Liver (tissue), 3 donors: ENCODE measurements at regions not wholly inside any gene's neighbourhood (a gene's known extent, or its start where the extent isn't known, plus 50 kb on each side); places are given as distances from the start of the nearest gene placed in this dataset.

Experiments
- RAD21 ChIP-seq, 2 donors: IDR thresholded peaks; 2 replicates each; pipeline ENCODE4 v1.6.1; 2016; ENCODE audit warnings: antibody characterized with exemption in 2 of 2, mild to moderate bottlenecking in 2 of 2
- TAF1 ChIP-seq: conservative IDR thresholded peaks from 2 replicates; pipeline ENCODE4 v1.6.1; 2016; ENCODE audit warnings: antibody characterized with exemption, mild to moderate bottlenecking
- YY1 ChIP-seq: IDR thresholded peaks from 2 replicates; pipeline ENCODE4 v1.6.1; 2016; ENCODE audit warnings: antibody characterized with exemption, mild to moderate bottlenecking
- TF ChIP-seq, protein P1 (sequence below): fragments of 150-350 bp; IDR thresholded peaks from 2 replicates; pipeline ENCODE4 v1.5.1; 2017; ENCODE audit warnings: improper control_type of control experiment, low read depth, low read length; ENCODE audit not compliant: missing input control
- TF ChIP-seq, protein P2 (sequence below): IDR thresholded peaks from 2 replicates; pipeline ENCODE4 v1.6.1; 2016; ENCODE audit warnings: antibody characterized with exemption
- TF ChIP-seq, protein P3 (sequence below): IDR thresholded peaks from 2 replicates; pipeline ENCODE4 v1.6.1; 2016; ENCODE audit warnings: antibody characterized with exemption, mild to moderate bottlenecking
- donor health status: healthy.
- donor health status: healthy.

GRCh38 chr1:164337394-164337793 lies 221.6 kb upstream of the PBX1 start:
- TF ChIP-seq, protein P1, sequence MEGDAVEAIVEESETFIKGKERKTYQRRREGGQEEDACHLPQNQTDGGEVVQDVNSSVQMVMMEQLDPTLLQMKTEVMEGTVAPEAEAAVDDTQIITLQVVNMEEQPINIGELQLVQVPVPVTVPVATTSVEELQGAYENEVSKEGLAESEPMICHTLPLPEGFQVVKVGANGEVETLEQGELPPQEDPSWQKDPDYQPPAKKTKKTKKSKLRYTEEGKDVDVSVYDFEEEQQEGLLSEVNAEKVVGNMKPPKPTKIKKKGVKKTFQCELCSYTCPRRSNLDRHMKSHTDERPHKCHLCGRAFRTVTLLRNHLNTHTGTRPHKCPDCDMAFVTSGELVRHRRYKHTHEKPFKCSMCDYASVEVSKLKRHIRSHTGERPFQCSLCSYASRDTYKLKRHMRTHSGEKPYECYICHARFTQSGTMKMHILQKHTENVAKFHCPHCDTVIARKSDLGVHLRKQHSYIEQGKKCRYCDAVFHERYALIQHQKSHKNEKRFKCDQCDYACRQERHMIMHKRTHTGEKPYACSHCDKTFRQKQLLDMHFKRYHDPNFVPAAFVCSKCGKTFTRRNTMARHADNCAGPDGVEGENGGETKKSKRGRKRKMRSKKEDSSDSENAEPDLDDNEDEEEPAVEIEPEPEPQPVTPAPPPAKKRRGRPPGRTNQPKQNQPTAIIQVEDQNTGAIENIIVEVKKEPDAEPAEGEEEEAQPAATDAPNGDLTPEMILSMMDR = no peak
- TF ChIP-seq, protein P2, sequence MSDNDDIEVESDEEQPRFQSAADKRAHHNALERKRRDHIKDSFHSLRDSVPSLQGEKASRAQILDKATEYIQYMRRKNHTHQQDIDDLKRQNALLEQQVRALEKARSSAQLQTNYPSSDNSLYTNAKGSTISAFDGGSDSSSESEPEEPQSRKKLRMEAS = no peak
- no peak for TF ChIP-seq TAF1
- TF ChIP-seq, protein P3, sequence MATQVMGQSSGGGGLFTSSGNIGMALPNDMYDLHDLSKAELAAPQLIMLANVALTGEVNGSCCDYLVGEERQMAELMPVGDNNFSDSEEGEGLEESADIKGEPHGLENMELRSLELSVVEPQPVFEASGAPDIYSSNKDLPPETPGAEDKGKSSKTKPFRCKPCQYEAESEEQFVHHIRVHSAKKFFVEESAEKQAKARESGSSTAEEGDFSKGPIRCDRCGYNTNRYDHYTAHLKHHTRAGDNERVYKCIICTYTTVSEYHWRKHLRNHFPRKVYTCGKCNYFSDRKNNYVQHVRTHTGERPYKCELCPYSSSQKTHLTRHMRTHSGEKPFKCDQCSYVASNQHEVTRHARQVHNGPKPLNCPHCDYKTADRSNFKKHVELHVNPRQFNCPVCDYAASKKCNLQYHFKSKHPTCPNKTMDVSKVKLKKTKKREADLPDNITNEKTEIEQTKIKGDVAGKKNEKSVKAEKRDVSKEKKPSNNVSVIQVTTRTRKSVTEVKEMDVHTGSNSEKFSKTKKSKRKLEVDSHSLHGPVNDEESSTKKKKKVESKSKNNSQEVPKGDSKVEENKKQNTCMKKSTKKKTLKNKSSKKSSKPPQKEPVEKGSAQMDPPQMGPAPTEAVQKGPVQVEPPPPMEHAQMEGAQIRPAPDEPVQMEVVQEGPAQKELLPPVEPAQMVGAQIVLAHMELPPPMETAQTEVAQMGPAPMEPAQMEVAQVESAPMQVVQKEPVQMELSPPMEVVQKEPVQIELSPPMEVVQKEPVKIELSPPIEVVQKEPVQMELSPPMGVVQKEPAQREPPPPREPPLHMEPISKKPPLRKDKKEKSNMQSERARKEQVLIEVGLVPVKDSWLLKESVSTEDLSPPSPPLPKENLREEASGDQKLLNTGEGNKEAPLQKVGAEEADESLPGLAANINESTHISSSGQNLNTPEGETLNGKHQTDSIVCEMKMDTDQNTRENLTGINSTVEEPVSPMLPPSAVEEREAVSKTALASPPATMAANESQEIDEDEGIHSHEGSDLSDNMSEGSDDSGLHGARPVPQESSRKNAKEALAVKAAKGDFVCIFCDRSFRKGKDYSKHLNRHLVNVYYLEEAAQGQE = no peak
- no peak for TF ChIP-seq RAD21 (IDR thresholded peaks at IDR 0.05)
- no peak for TF ChIP-seq YY1
